Gastroesophageal sphincter (tissue), 4 donors: ENCODE measurements at regions not wholly inside any gene's neighbourhood (a gene's known extent, or its start where the extent isn't known, plus 50 kb on each side); places are given as distances from the start of the nearest gene placed in this dataset.

Experiments used
- ATAC-seq: fragments of 150-250 bp; one replicate; pipeline ENCODE4 v1.9.1; 2016; ENCODE audit warnings: mild to moderate bottlenecking, moderate library complexity
- H3K27ac ChIP-seq, 4 donors: fragments of 200-600 bp; sonication (generic) in 3 of 4; 1 replicate in 3 of 4; 2 replicates in 1 of 4; pipeline ENCODE4 v1.5.1; 2016 to 2019
- H3K27me3 ChIP-seq: fragments of 200-600 bp; sonication (generic); one replicate; pipeline ENCODE4 v1.5.1; 2019
- H3K36me3 ChIP-seq, 2 donors: fragments of 200-600 bp; sonication (generic); one replicate each; pipeline ENCODE4 v1.5.1; 2019; ENCODE audit warnings: control low read depth in 1 of 2
- H3K4me1 ChIP-seq, 3 donors: fragments of 200-600 bp; sonication (generic); 1 replicate in 2 of 3; 2 replicates in 1 of 3; pipeline ENCODE4 v1.5.1; 2016 to 2019; ENCODE audit warnings: control low read depth in 2 of 3
- H3K4me3 ChIP-seq, 2 donors: fragments of 200-600 bp; sonication (generic); one replicate each; pipeline ENCODE4 v1.5.1; 2019; ENCODE audit warnings: mild to moderate bottlenecking in 1 of 2, moderate library complexity in 1 of 2
- H3K9me3 ChIP-seq, 3 donors: fragments of 200-600 bp; sonication (generic); one replicate each; pipeline ENCODE4 v1.5.1; 2017 to 2019; ENCODE audit warnings: control low read depth in 2 of 3
- EP300 ChIP-seq: sonication (generic); formaldehyde crosslinking; IDR thresholded peaks from one replicate; pipeline ENCODE4 v1.6.1; 2017; ENCODE audit warnings: antibody characterized with exemption, mild to moderate bottlenecking
- POLR2A ChIP-seq, 2 donors: fragments of 450-650 bp; IDR thresholded peaks; one replicate each; pipeline ENCODE4 v1.6.1; 2017; ENCODE audit warnings: antibody characterized with exemption in 2 of 2, mild to moderate bottlenecking in 2 of 2, moderate library complexity in 1 of 2
- POLR2AphosphoS5 ChIP-seq: sonication (generic); formaldehyde crosslinking; IDR thresholded peaks from one replicate; pipeline ENCODE4 v1.6.1; 2017; ENCODE audit warnings: antibody characterized with exemption
- WGBS, 2 donors: methylation state at CpG; one replicate each; pipeline ENCODE4 v1.1.5; 2018; ENCODE audit warnings: low coverage in 1 of 2; 5-methylcytosine and 5-hydroxymethylcytosine counted together
- TF ChIP-seq, protein P1 (sequence below), 4 experiments: fragments of 200-600 bp in 2 of 4; fragments of 450-650 bp in 2 of 4; sonication (generic) in 1 of 4; IDR thresholded peaks; one replicate each; pipeline ENCODE4 v1.5.1; 2017 to 2019; ENCODE audit warnings: antibody characterized with exemption in 4 of 4, mild to moderate bottlenecking in 2 of 4, moderate library complexity in 2 of 4

DNA sequence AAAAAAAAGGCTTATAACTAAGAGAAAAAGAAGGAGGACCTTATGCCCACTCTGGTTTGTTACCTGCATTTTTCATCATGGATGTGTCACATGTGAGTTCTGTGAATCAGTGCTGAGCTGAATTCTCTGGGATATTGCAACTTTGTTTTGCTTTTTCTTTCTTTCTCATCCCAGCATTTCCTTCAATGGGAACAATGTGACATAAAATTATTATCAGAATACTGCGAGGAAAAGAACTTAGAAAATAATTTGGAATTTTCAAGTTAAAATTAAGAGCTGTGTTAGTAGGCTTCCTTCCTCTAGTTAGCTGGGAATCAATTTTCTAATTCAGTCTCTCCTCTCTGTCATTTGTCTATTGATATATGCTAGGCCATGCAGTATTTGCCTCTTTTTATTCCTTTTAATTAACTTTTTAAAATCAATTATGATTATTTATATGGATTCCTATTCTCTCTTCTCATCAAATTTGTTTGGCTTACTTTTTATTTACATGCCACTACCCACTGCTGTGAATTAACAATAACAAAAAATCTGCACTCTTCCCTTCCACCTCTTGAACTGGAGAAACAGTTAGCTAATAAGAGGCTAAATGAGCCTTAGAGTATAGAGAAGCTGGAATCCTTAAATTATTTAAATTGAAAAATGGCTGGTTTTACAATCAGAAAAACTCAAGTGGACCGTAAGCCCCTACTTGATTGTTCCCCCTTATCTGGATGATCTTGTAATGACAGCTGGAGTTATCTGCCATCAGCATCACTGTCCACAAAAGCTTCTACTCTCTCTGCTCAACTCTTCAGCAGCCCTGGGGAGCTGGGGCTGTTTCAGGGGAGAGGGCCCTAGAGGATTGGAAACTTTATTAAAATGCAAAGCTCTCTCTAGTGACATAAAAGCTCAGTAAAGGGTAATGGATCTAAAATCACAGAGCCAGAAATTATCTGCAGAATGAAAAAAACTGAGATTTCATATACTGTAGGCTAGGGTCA, 95.3 kb upstream of the SOX2 start:
- no peaks in the 10 kb centered on the region for H3K4me1 ChIP-seq
- H3K4me3 ChIP-seq, result no peak overlapping the region
- H3K27ac ChIP-seq, result no peak overlapping the region
- ATAC-seq, result no peak
- H3K27me3 ChIP-seq, result no peaks in the 10 kb centered on the region
- 93 to 100% methylated on average over 1 to 2 of the region's 2 CpGs for WGBS, 2 donors
- H3K9me3 ChIP-seq, result no peaks in the 10 kb centered on the region
- TF ChIP-seq, protein P1, sequence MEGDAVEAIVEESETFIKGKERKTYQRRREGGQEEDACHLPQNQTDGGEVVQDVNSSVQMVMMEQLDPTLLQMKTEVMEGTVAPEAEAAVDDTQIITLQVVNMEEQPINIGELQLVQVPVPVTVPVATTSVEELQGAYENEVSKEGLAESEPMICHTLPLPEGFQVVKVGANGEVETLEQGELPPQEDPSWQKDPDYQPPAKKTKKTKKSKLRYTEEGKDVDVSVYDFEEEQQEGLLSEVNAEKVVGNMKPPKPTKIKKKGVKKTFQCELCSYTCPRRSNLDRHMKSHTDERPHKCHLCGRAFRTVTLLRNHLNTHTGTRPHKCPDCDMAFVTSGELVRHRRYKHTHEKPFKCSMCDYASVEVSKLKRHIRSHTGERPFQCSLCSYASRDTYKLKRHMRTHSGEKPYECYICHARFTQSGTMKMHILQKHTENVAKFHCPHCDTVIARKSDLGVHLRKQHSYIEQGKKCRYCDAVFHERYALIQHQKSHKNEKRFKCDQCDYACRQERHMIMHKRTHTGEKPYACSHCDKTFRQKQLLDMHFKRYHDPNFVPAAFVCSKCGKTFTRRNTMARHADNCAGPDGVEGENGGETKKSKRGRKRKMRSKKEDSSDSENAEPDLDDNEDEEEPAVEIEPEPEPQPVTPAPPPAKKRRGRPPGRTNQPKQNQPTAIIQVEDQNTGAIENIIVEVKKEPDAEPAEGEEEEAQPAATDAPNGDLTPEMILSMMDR (IDR thresholded peaks at IDR 0.05), result no peak
- TF ChIP-seq POLR2A (IDR thresholded peaks at IDR 0.05) (no peak), POLR2AphosphoS5 (no peak), EP300 (no peak)
- no peaks in the 10 kb centered on the region for H3K36me3 ChIP-seq

- H3K36me3 ChIP-seq, result no peaks in the 10 kb centered on the region
- no peaks in the 10 kb centered on the region for H3K4me1 ChIP-seq
- TF ChIP-seq, protein P1 (IDR thresholded peaks at IDR 0.05), result no peak
- TF ChIP-seq POLR2A (IDR thresholded peaks at IDR 0.05) (no peak), POLR2AphosphoS5 (no peak), EP300 (no peak)
- no peak for ATAC-seq
- no peaks in the 10 kb centered on the region for H3K27me3 ChIP-seq
- no peak overlapping the region for H3K27ac ChIP-seq
- H3K9me3 ChIP-seq, result no peaks in the 10 kb centered on the region
- no peak overlapping the region for H3K4me3 ChIP-seq
These were observed 96.1 kb upstream of the SOX2 start for GRCh38 chr3:181615666-181616065.

GRCh38 chr3:181614878-181615277, 96.8 kb upstream of the SOX2 start:
- ATAC-seq, result no peak
- Histone ChIP-seq H3K27ac (no peak overlapping the region), H3K36me3 (no peaks in the 10 kb centered on the region), H3K27me3 (no peaks in the 10 kb centered on the region), H3K9me3 (no peaks in the 10 kb centered on the region), H3K4me1 (no peaks in the 10 kb centered on the region), H3K4me3 (no peak overlapping the region)
- TF ChIP-seq, protein P1 (IDR thresholded peaks at IDR 0.05), result no peak
- TF ChIP-seq POLR2AphosphoS5 (no peak), POLR2A (IDR thresholded peaks at IDR 0.05) (no peak), EP300 (no peak)

DNA sequence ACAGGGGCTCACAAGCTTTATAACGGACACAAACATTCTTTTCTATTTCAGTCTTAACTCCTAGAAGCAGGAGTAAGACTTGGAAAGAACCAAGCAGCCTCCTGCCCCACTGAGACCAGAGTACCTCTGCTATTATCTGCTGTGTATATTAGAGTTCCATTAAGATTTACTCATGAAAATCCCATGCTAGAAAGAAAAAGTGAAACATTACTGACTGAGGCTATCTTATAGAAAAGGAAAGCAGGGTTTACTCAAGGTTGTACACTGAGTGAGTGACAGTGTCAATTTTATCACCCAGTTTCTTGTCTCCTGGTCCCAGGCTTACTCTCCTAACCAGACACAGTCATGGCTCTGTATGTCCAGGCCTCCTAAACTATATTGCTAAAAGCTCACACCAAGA, 97.9 kb upstream of the SOX2 start:
- Histone ChIP-seq H3K4me1 (no peaks in the 10 kb centered on the region), H3K36me3 (no peaks in the 10 kb centered on the region), H3K27me3 (no peaks in the 10 kb centered on the region), H3K4me3 (no peak overlapping the region), H3K9me3 (no peaks in the 10 kb centered on the region), H3K27ac (no peak overlapping the region)
- no peak for ATAC-seq
- 25 to 30% methylated on average over 1 of the region's 1 CpG for whole genome bisulfite sequencing, 2 donors
- TF ChIP-seq EP300 (no peak), POLR2A (IDR thresholded peaks at IDR 0.05) (no peak), POLR2AphosphoS5 (no peak)
- TF ChIP-seq, protein P1 (IDR thresholded peaks at IDR 0.05), result no peak

DNA sequence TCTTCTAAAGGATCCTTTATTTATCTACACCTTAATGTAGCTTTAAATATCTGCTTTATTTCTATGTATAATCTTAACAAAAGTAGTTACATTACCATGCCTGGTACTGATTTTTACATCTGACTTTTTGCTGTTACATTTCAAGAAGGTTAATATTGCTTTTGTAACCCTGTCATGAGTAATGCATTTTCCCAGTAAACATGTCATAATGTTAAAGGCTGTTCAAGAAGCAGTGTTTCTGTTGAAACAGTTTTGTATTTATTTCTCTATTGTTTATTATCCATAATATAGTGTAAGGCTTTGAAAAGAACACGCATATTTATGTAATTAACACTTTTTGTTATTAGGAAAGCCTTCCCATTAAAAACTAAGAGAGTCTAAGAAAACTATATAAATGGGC, 98.5 kb upstream of the SOX2 start:
- Histone ChIP-seq H3K27me3 (no peaks in the 10 kb centered on the region), H3K36me3 (no peaks in the 10 kb centered on the region), H3K9me3 (no peaks in the 10 kb centered on the region), H3K4me3 (no peak overlapping the region), H3K4me1 (no peaks in the 10 kb centered on the region), H3K27ac (no peak overlapping the region)
- TF ChIP-seq POLR2AphosphoS5 (no peak), EP300 (no peak), POLR2A (IDR thresholded peaks at IDR 0.05) (no peak)
- TF ChIP-seq, protein P1 (IDR thresholded peaks at IDR 0.05), result no peak
- ATAC-seq, result no peak
- WGBS, 2 donors, result 50% methylated on average over 1 of the region's 1 CpG
